Kidney glomerular epithelial cell (primary cell): ENCODE measurements at regions not wholly inside any gene's neighbourhood (a gene's known extent, or its start where the extent isn't known, plus 50 kb on each side); places are given as distances from the start of the nearest gene placed in this dataset.

Source experiments
- DNase-seq: peaks from one replicate; lab custom pipeline; 2025; lab: John Stamatoyannopoulos, UW

- DNase-seq, result no peak
Observed at GRCh38 chr11:130614591-130614990, 166.1 kb downstream of the ADAMTS15 start.

GRCh38 chr11:130615561-130615960 is 167.1 kb downstream of the ADAMTS15 start:
- DNase-seq, result no peak

DNA sequence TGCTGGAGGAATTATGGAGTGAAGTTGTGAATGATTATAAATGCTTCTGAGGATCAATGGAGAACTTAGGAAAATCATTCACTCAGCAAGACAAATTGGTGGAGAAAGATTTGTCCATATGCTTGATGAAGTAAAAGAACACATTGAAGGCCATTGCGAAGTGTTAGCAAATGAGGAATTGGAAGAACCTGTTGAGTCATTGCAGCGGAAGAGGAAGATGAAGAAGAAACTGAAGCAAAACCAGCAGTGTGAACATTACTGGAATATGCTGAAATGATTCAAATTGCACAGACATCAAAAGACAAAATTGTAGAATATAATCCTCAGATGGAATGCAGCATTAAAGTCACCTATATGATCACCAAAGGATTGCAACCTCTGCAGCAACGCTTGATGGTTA is 168.1 kb downstream of the ADAMTS15 start:
- no peak for DNase-seq

DNA sequence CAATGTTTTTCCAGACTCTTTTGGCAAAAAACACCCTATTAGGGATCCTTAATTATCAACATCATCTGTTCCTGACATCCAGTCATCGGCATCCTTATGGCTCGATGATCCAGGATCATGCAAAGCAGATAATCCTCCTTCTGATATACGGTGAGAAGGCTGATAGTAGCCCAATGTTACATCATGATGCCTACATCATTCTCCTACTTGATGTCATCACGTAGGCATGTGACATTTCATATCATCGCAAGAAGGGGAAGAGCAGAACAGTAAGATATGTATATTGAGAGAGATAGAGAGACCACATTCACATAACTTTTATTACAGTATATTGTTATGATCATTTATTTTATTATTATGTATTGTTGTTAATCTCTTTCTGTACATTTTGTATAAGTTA is 168.6 kb downstream of the ADAMTS15 start:
- no peak for DNase-seq

DNA sequence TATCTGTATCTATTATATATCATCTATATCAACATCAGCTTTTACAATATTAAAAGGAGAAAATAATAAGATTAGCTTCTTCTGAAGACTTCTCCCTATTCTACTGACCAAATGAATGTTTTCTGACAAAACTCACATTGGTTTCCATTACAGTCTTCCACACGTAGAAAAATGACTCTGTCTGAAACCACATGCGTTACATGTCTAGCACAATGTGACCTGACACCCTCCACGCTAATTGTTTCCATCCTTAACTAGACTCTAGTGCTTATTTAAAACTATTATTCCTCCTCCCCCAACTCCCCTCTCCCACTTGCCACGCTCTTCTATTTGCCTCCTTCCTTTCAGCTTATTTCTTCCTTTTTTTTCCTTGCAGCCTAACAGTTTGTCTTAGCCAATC is 172.1 kb downstream of the ADAMTS15 start:
- DNase-seq, result no peak

GRCh38 chr11:130622141-130622542 is 173.7 kb downstream of the ADAMTS15 start:
- DNase-seq, result no peak

GRCh38 chr11:130623670-130624668 is 175.5 kb downstream of the ADAMTS15 start:
- no peak for DNase-seq

DNA sequence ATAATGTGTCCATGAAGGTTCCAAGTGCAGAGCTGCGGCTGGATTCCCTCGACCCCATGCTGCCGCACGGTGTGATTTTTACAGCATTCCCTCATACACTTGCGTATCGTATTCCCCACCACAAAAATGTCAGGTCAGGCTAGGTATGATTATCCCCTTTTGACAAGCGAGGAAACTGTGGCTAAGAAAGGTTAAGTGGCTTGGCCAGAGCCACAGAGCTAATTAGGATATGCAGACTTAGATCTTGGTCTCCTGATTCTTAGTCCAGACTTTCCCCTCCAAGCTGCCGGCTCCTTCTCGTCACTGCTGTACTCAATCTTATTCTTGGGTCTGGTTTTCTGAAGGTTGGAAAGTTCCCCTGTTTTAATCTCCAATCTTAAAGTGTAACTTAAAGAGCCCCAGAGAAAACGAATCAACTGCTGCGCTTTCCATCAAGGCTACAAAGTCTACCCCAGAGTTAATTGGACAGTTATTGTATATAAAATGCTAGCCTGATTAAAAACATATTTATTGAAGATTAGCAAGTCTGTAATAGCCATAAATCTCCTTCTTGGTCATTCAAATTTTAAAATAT is 176.6 kb downstream of the ADAMTS15 start:
- DNase-seq, result no peak

- no peak for DNase-seq
Observed at GRCh38 chr11:130625578-130626306, 177.3 kb downstream of the ADAMTS15 start.

DNA sequence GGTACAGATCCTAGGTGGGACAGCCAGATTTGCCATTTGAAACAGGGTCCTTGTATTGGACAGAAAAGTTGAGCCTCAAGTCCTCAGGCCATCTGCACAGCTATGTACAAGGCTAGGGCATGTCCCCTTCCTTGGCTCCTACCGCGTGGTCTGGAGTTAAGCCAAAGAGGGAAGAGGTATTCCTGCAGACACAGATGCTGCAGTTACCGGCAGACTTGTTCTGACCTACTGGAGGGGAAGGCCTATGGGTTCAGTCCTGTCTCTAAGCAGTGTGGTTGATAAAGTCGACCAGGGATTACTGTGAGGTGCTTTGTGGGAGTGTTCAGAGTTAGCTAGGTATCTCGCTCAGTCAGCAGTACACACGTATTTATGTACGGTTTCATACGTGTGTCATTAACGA is 180.6 kb downstream of the ADAMTS15 start:
- DNase-seq, result no peak

DNA sequence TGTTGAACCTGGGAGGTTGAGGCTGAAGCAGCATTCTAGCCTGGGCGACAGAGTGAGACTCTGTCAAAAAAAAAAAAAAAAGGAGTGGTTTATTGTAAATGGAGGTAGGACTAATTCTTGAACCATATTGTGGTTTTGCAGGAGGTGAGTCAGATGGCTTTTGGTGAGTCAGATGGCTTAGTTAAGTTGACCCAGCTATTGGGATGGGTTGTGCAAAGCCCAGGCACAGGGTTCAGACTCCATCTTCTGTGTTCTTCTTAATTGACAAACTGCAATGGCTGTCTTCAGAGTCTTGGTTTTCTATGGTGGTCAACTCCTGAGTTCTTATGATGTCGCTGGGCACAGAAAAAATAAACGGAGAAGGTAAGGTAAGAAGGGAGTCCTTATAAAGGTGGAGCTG is 182.7 kb downstream of the ADAMTS15 start:
- DNase-seq, result peak; percentile 81

- DNase-seq, result peak; percentile 9
Observed at GRCh38 chr11:130633466-130633865, 185.0 kb downstream of the ADAMTS15 start.

GRCh38 chr11:130634186-130634585 is 185.7 kb downstream of the ADAMTS15 start:
- DNase-seq, result no peak

- DNase-seq, result peak; percentile 21
Observed at GRCh38 chr11:130634961-130635473, 186.6 kb downstream of the ADAMTS15 start.

- no peak for DNase-seq
Observed at GRCh38 chr11:130635937-130636630, 187.6 kb downstream of the ADAMTS15 start.

GRCh38 chr11:130636722-130637464 is 188.4 kb downstream of the ADAMTS15 start:
- peak; percentile 97 for DNase-seq

- no peak for DNase-seq
Observed at GRCh38 chr11:130637566-130637965, 189.1 kb downstream of the ADAMTS15 start.

DNA sequence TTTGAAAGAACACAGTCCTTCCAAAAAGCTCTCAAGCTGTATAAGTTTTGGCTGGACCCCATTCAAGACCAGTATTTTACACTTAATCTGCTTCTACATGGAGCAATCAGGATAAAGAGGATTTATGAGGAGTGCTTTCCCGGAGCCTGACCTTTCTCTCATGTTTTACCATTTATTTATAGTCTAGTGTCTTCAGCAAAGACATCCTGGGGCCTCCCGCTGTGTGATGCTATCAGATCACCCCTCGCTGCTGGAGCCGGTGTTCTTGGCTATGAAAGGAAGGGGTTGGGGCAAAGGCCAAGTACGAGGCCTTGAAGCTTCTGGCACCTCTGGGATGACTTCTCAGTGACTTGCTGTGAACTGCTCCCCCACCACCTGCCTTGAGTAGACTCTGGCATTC is 189.6 kb downstream of the ADAMTS15 start:
- DNase-seq, result no peak

DNA sequence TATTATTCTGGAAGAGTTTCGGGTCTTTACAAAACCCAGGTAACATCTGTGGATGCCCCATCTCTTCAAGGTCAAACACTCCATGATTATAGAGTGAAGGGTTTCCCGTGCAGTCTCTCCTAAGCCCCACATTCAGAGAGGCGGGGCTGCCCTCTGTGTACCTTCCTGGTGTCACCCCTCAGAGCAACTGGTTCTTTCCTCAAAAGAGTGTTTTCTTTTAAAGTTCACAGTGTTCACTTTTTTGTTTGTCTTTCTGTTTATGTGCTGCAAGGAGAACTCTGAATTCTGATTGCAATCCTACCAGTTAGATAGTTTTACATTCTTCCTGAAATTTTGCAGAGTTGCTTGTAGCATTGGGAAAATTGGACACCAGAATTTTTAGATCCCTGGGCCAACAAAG is 190.2 kb downstream of the ADAMTS15 start:
- DNase-seq, result no peak

DNA sequence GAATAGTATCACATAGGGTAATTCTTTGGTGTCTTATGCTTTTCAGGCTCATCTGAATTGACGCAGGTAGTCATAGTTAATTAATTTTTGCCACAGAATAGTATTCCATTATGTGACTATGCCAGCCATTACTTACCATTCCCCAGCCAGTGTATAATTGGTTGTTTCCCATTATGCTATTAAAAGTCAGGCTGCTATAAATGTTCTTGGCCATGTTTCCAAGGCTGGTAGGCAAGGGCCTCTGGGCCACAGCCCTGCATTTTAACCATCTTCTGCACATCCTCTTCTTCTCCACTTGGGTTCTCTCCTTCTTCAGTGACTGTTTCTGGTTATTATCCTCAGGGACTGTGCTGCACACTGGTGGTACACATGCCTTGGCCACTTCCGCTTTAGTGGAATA is 190.9 kb downstream of the ADAMTS15 start:
- DNase-seq, result no peak

GRCh38 chr11:130640526-130640925 is 192.1 kb downstream of the ADAMTS15 start:
- DNase-seq, result no peak
